ENCODE measurements at regions not wholly inside any gene's neighbourhood (a gene's known extent, or its start where the extent isn't known, plus 50 kb on each side); places are given as distances from the start of the nearest gene placed in this dataset.

GRCh38 chr20:40960101-40960500, 68.5 kb upstream of the TOP1 start:
- H2AFZ ChIP-seq (ENCODE audit: low read depth, low read length) = no peak overlapping the region
- no peaks in the 10 kb centered on the region for H3K9me3 ChIP-seq (ENCODE audit: insufficient read depth, low read length)
- H3K27ac ChIP-seq (ENCODE audit: low read length) = no peak overlapping the region
- no peaks in the 10 kb centered on the region for H3K27me3 ChIP-seq (ENCODE audit: low read depth, low read length)
- H4K20me1 ChIP-seq (ENCODE audit: insufficient read depth, low read length) = no peaks in the 10 kb centered on the region
- H3K4me1 ChIP-seq (ENCODE audit: low read length) = peaks cover 21% of the 10 kb centered on the region
- no peak overlapping the region for H3K4me2 ChIP-seq (ENCODE audit: low read length)
- TF ChIP-seq EZH2phosphoT487 (IDR thresholded peaks at IDR 0.05; ENCODE audit: low read depth) = no peak
- TF ChIP-seq CTCF (IDR thresholded peaks at IDR 0.05; ENCODE audit: low read depth, low read length) = no peak
- H3K79me2 ChIP-seq (ENCODE audit: low read length) = no peaks in the 10 kb centered on the region
- H3K36me3 ChIP-seq (replicated peaks; ENCODE audit: low read depth, low read length) = no peaks in the 10 kb centered on the region
- H3K9ac ChIP-seq (ENCODE audit: low read length) = no peak overlapping the region
- no peak overlapping the region for H3K4me3 ChIP-seq (ENCODE audit: low read length)

DNA sequence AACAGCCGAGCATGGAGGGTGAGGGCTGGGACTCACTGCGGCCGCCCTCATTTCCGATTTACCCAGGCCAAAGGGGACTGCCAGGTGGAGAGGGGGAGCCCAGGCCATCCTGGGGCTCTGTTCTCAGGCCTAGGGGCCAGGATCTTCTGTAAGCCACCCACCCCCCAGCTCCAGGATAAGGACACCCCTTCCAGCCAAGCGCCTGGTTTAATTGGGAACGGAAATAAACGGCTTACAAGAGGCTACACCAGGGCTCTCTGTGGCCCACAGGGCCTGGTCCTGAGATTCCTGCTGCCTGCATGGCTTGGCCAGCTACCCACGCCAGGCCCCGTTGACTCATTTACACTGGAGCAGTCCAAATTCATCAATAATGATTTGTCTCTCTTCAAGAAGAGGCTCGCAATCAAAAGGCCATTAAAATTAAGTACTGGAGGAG, 68.1 kb upstream of the TOP1 start:
- TF ChIP-seq EZH2phosphoT487 (IDR thresholded peaks at IDR 0.05; ENCODE audit: low read depth) = no peak
- TF ChIP-seq CTCF (IDR thresholded peaks at IDR 0.05; ENCODE audit: low read depth, low read length) = no peak
- H3K4me2 ChIP-seq (ENCODE audit: low read length) = no peak overlapping the region
- H4K20me1 ChIP-seq (ENCODE audit: insufficient read depth, low read length) = no peaks in the 10 kb centered on the region
- H3K27me3 ChIP-seq (ENCODE audit: low read depth, low read length) = no peaks in the 10 kb centered on the region
- H3K27ac ChIP-seq (ENCODE audit: low read length) = no peak overlapping the region
- H3K9me3 ChIP-seq (ENCODE audit: insufficient read depth, low read length) = no peaks in the 10 kb centered on the region
- peaks cover 21% of the 10 kb centered on the region for H3K4me1 ChIP-seq (ENCODE audit: low read length)
- no peak overlapping the region for H3K9ac ChIP-seq (ENCODE audit: low read length)
- no peak overlapping the region for H2AFZ ChIP-seq (ENCODE audit: low read depth, low read length)
- no peak overlapping the region for H3K4me3 ChIP-seq (ENCODE audit: low read length)
- no peaks in the 10 kb centered on the region for H3K79me2 ChIP-seq (ENCODE audit: low read length)
- H3K36me3 ChIP-seq (replicated peaks; ENCODE audit: low read depth, low read length) = no peaks in the 10 kb centered on the region

GRCh38 chr20:40961176-40961575, 67.4 kb upstream of the TOP1 start:
- Histone ChIP-seq H3K4me1 (ENCODE audit: low read length) (peaks cover 25% of the 10 kb centered on the region), H3K79me2 (ENCODE audit: low read length) (no peaks in the 10 kb centered on the region), H3K9me3 (ENCODE audit: insufficient read depth, low read length) (no peaks in the 10 kb centered on the region), H3K27me3 (ENCODE audit: low read depth, low read length) (no peaks in the 10 kb centered on the region), H3K27ac (ENCODE audit: low read length) (no peak overlapping the region), H3K4me2 (ENCODE audit: low read length) (no peak overlapping the region), H2AFZ (ENCODE audit: low read depth, low read length) (no peak overlapping the region), H3K4me3 (ENCODE audit: low read length) (no peak overlapping the region), H3K9ac (ENCODE audit: low read length) (no peak overlapping the region), H3K36me3 (replicated peaks; ENCODE audit: low read depth, low read length) (no peaks in the 10 kb centered on the region), H4K20me1 (ENCODE audit: insufficient read depth, low read length) (no peaks in the 10 kb centered on the region)
- no peak for TF ChIP-seq EZH2phosphoT487 (IDR thresholded peaks at IDR 0.05; ENCODE audit: low read depth)
- no peak for TF ChIP-seq CTCF (IDR thresholded peaks at IDR 0.05; ENCODE audit: low read depth, low read length)

DNA sequence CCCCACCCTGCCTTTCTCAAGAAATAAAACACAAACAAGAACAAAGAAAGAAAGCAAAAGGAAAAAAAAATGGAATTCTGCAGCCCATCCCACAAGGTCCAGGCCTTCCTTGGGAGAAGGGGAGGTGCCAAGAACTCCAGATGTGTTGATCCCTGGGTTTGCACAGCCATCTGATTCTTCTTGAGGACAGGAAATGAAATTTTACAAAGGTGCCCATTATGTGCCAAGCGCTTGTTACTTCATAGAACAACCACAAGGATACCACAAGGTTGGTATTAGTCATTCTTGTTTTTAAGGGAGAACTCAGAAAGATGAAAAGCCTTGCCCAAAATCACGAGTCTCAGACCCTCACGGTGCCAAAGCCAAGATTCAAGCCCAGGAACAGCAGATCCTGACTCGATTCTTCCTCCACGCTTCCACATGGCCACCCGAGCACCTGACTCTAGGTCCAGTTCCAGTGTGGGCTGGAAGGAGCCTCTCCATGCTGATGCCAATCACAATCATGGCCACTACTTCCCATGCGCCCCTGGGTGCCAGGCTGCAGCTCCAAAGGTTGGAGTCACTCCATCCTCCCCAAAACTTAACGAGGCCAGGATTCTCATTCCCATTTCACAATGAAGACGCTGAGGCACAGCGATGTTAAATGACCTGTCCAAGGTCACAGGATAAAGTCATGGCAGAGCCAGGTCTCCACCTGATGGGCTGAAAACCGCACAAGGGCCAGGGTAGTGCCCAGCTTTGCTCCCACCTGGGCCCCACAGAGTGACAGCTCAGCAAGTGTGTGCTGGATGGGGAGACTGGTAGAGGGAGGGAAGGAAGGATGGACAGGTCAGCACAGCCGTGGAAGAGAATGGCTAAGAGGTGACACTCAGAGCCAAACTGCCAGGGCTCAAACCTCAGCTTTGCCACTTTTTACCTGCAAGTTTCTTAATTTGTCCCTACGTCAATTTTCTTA, 66.7 kb upstream of the TOP1 start:
- Histone ChIP-seq H3K4me1 (ENCODE audit: low read length) (peaks cover 22% of the 10 kb centered on the region), H3K4me2 (ENCODE audit: low read length) (no peak overlapping the region)
- no peak for TF ChIP-seq CTCF (IDR thresholded peaks at IDR 0.05; ENCODE audit: low read depth, low read length)
- no peak for TF ChIP-seq EZH2phosphoT487 (IDR thresholded peaks at IDR 0.05; ENCODE audit: low read depth)

More for the DNA sequence above, 66.7 kb upstream of the TOP1 start:
- no peak overlapping the region for H3K4me3 ChIP-seq (ENCODE audit: low read length)
- H3K79me2 ChIP-seq (ENCODE audit: low read length) = no peaks in the 10 kb centered on the region
- H2AFZ ChIP-seq (ENCODE audit: low read depth, low read length) = 0 out of 2 replicates have a peak overlapping the region, but pooled peaks have one; percentile 72
- H3K27me3 ChIP-seq (ENCODE audit: low read depth, low read length) = no peaks in the 10 kb centered on the region
- H3K36me3 ChIP-seq (replicated peaks; ENCODE audit: low read depth, low read length) = no peaks in the 10 kb centered on the region
- H3K9ac ChIP-seq (ENCODE audit: low read length) = no peak overlapping the region
- H4K20me1 ChIP-seq (ENCODE audit: insufficient read depth, low read length) = no peaks in the 10 kb centered on the region
- no peak overlapping the region for H3K27ac ChIP-seq (ENCODE audit: low read length)
- H3K9me3 ChIP-seq (ENCODE audit: insufficient read depth, low read length) = no peaks in the 10 kb centered on the region

All from OCI-LY3 (cell line).